Caco-2 (cell line): ENCODE measurements at regions not wholly inside any gene's neighbourhood (a gene's known extent, or its start where the extent isn't known, plus 50 kb on each side); places are given as distances from the start of the nearest gene placed in this dataset.
A peak's percentile ranks its signal among the peaks of the same experiment; 100 is the strongest.

Experiments used
- BruUV-seq: library from RNA; stranded (reverse); fragments of 400-500 nt; replicated peaks from 2 replicates; lab custom pipeline; 2021; lab: Mats Ljungman, UMichigan
- CTCF ChIA-PET: fragments of 300-600 bp; sonication (Branson Sonifier 250); formaldehyde crosslinking; loops from one replicate; lab custom pipeline; 2022; ENCODE audit warnings: antibody characterized with exemption; lab: Charles Lee
- POLR2A ChIA-PET: fragments of 300-600 bp; sonication (Branson Sonifier 250); formaldehyde crosslinking; loops from one replicate; lab custom pipeline; 2022; ENCODE audit warnings: antibody characterized with exemption; lab: Charles Lee
- DNase-seq, 2 experiments: peaks; one replicate each; pipeline versions ENCODE4 v3.0.0 to v3.0.0-alpha.2; 2020 to 2022
- H3K27me3 ChIP-seq: replicated peaks from 2 replicates; pipeline ENCODE4 v1.6.0; 2011; ENCODE audit warnings: low read length; ENCODE audit not compliant: control insufficient read depth, insufficient read depth
- H3K36me3 ChIP-seq: 2 replicates; pipeline ENCODE4 v1.5.1; 2011; ENCODE audit warnings: low read length; ENCODE audit not compliant: control insufficient read depth, insufficient read depth
- H3K4me1 ChIP-seq: fragments of 250-450 bp; sonication (Bioruptor Pico); 2 replicates; pipeline ENCODE4 v1.5.1; 2020; ENCODE audit warnings: mild to moderate bottlenecking
- H3K4me3 ChIP-seq: 2 replicates; pipeline ENCODE4 v1.5.1; 2011; ENCODE audit warnings: low read depth, mild to moderate bottlenecking, control low read depth, low read length
- H3K9me3 ChIP-seq: fragments of 250-450 bp; sonication (Bioruptor Pico); 2 replicates; pipeline ENCODE4 v1.5.1; 2020; ENCODE audit warnings: mild to moderate bottlenecking, moderate library complexity
- H3K27ac Mint-ChIP-seq: one replicate; pipeline ENCODE4 v1.8.0; 2022; ENCODE audit warnings: mixed read lengths; ENCODE audit not compliant: unreplicated experiment
- H3K27me3 Mint-ChIP-seq: one replicate; pipeline ENCODE4 v1.8.0; 2022; ENCODE audit warnings: mixed read lengths; ENCODE audit not compliant: insufficient read depth, unreplicated experiment
- H3K36me3 Mint-ChIP-seq: one replicate; pipeline ENCODE4 v1.8.0; 2022; ENCODE audit warnings: mild to moderate bottlenecking, mixed read lengths; ENCODE audit not compliant: insufficient read depth, unreplicated experiment
- H3K4me1 Mint-ChIP-seq: one replicate; pipeline ENCODE4 v1.8.0; 2022; ENCODE audit warnings: low read depth, mixed read lengths; ENCODE audit not compliant: unreplicated experiment
- H3K4me3 Mint-ChIP-seq: one replicate; pipeline ENCODE4 v1.8.0; 2022; ENCODE audit warnings: mild to moderate bottlenecking, moderate library complexity, mixed read lengths; ENCODE audit not compliant: unreplicated experiment
- H3K9me3 Mint-ChIP-seq: one replicate; pipeline ENCODE4 v1.8.0; 2022; ENCODE audit warnings: mixed read lengths; ENCODE audit not compliant: unreplicated experiment
- CTCF ChIP-seq, 2 experiments: fragments of 200-600 bp in 1 of 2; IDR thresholded peaks; 1 replicate in 1 of 2; 2 replicates in 1 of 2; pipeline versions ENCODE4 v1.5.1 to v1.8.0; 2011 to 2022; ENCODE audit warnings: antibody characterized with exemption in 1 of 2, control low read depth in 1 of 2, inconsistent platforms in 1 of 2, low read depth in 1 of 2, low read length in 1 of 2, mild to moderate bottlenecking in 1 of 2, moderate library complexity in 1 of 2; ENCODE audit not compliant: insufficient read depth in 1 of 2, severe bottlenecking in 1 of 2, unreplicated experiment in 1 of 2
- intact Hi-C: fragments of 100-400 bp; cut with micrococcal nuclease; formaldehyde crosslinking; loops from one replicate; pipeline ENCODE4 v1.10.0; 2022; ENCODE audit not compliant: unreplicated experiment

GRCh38 chr5:73230264-73231245 is 57.6 kb downstream of the TMEM174 start:
- H3K4me1 Mint-ChIP-seq, result no peaks in the 10 kb centered on the region
- BruUV-seq, result no TSS peak
- Histone ChIP-seq H3K27me3 (no peaks in the 10 kb centered on the region), H3K36me3 (no peaks in the 10 kb centered on the region), H3K9me3 (no peaks in the 10 kb centered on the region), H3K4me1 (no peaks in the 10 kb centered on the region), H3K4me3 (no peak overlapping the region)
- no peaks in the 10 kb centered on the region for H3K27me3 Mint-ChIP-seq
- no peaks in the 10 kb centered on the region for H3K9me3 Mint-ChIP-seq
- H3K4me3 Mint-ChIP-seq, result no peak overlapping the region
- no peaks in the 10 kb centered on the region for H3K36me3 Mint-ChIP-seq
- intact Hi-C loops, result no loop called here
- no peak for TF ChIP-seq CTCF (IDR thresholded peaks at IDR 0.05; ENCODE audit: insufficient read depth in 1 of 2, low read depth in 1 of 2, low read length in 1 of 2, severe bottlenecking in 1 of 2, unreplicated experiment in 1 of 2)
- DNase-seq, result peak in 1 of 2 experiments; percentile 41
- POLR2A ChIA-PET, result no interaction called here
- CTCF ChIA-PET, result interaction anchor here (1.4 to 2.2 kb wide), 2 partner anchors 12 to 15 kb away, joined by 4 to 6 read pairs; no protein-coding TSS in a partner anchor
- no peak overlapping the region for H3K27ac Mint-ChIP-seq

GRCh38 chr5:73229271-73229670 is 56.3 kb downstream of the TMEM174 start:
- Histone ChIP-seq H3K4me3 (no peak overlapping the region), H3K4me1 (no peaks in the 10 kb centered on the region), H3K9me3 (no peaks in the 10 kb centered on the region), H3K36me3 (no peaks in the 10 kb centered on the region), H3K27me3 (no peaks in the 10 kb centered on the region)
- no peak for TF ChIP-seq CTCF (IDR thresholded peaks at IDR 0.05; ENCODE audit: insufficient read depth in 1 of 2, low read depth in 1 of 2, low read length in 1 of 2, severe bottlenecking in 1 of 2, unreplicated experiment in 1 of 2)
- no peak overlapping the region for H3K27ac Mint-ChIP-seq
- no peaks in the 10 kb centered on the region for H3K4me1 Mint-ChIP-seq
- intact Hi-C loops, result no loop called here
- ChIA-PET CTCF (interaction anchor here (0.6 to 2.2 kb wide), 3 partner anchors 11 to 18 kb away, joined by 4 to 7 read pairs (median 6); no protein-coding TSS in a partner anchor), POLR2A (no interaction called here)
- no peaks in the 10 kb centered on the region for H3K27me3 Mint-ChIP-seq
- H3K9me3 Mint-ChIP-seq, result no peaks in the 10 kb centered on the region
- H3K36me3 Mint-ChIP-seq, result no peaks in the 10 kb centered on the region
- no peak overlapping the region for H3K4me3 Mint-ChIP-seq
- DNase-seq, result peak in 1 of 2 experiments; percentile 45
- no TSS peak for BruUV-seq

- no peak overlapping the region for H3K4me3 ChIP-seq
- Mint-ChIP-seq H3K4me1 (no peaks in the 10 kb centered on the region), H3K36me3 (no peaks in the 10 kb centered on the region)
Measured at GRCh38 chr5:73228052-73228451, 55.1 kb downstream of the TMEM174 start.

More at GRCh38 chr5:73228052-73228451, 55.1 kb downstream of the TMEM174 start:
- POLR2A ChIA-PET, result no interaction called here
- H3K27me3 Mint-ChIP-seq, result no peaks in the 10 kb centered on the region
- Histone ChIP-seq H3K9me3 (no peaks in the 10 kb centered on the region), H3K4me1 (no peaks in the 10 kb centered on the region), H3K27me3 (no peaks in the 10 kb centered on the region), H3K36me3 (no peaks in the 10 kb centered on the region)
- no peak for DNase-seq
- H3K9me3 Mint-ChIP-seq, result no peaks in the 10 kb centered on the region
- intact Hi-C loops, result no loop called here
- no peak for TF ChIP-seq CTCF (IDR thresholded peaks at IDR 0.05; ENCODE audit: insufficient read depth in 1 of 2, low read depth in 1 of 2, low read length in 1 of 2, severe bottlenecking in 1 of 2, unreplicated experiment in 1 of 2)
- no peak overlapping the region for H3K4me3 Mint-ChIP-seq
- H3K27ac Mint-ChIP-seq, result no peak overlapping the region
- CTCF ChIA-PET, result no interaction called here
- BruUV-seq, result no TSS peak
